ENCODE measurements at regions not wholly inside any gene's neighbourhood (a gene's known extent, or its start where the extent isn't known, plus 50 kb on each side); places are given as distances from the start of the nearest gene placed in this dataset.

DNA sequence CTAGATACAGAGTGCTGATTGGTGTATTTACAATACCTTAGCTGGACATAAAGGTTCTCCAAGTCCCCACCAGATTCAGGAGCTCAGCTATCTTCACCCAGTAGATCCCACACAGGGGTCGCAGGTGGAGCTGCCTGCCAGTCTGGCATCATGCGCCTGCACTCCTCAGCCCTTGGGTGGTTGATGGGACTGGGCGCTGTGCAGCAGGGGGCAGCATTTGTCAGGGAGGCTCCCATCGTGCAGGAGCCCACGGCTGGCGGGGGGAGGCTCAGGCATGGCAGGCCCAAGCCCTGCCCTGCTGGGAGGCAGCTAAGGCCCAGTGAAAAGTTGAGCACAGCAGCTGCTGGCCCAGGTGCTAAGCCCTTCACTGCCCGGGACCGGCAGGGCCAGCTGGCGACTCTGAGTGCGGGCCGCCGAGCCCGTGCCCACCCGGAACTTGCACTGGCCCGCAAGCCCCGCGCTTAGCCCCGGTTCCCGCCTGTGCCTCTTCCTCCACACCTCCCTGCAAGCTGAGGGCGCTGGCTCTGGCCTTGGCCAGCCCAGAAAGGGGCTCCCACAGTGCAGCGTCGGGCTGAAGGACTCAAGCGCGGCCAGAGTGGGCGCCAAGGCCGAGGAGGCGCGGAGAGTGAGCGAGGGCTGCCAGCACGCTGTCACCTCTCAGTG, 314.1 kb upstream of the ATP10B start:
- Histone ChIP-seq H3K4me3 (no peak overlapping the region), H3K36me3 (no peaks in the 10 kb centered on the region), H3K4me1 (no peaks in the 10 kb centered on the region), H3K27me3 (no peaks in the 10 kb centered on the region), H3K9me3 (no peaks in the 10 kb centered on the region), H3K27ac (no peak overlapping the region)
- DNase-seq (no peak), ATAC-seq (no peak)
- intact Hi-C loops (cut with DNase I; ENCODE audit: low total_unique reads) (no loop called here), in situ Hi-C loops (cut with MboI; ENCODE audit: low sequenced_read_pairs in 4 of 4) (no loop called here)
- TF ChIP-seq, protein P1, sequence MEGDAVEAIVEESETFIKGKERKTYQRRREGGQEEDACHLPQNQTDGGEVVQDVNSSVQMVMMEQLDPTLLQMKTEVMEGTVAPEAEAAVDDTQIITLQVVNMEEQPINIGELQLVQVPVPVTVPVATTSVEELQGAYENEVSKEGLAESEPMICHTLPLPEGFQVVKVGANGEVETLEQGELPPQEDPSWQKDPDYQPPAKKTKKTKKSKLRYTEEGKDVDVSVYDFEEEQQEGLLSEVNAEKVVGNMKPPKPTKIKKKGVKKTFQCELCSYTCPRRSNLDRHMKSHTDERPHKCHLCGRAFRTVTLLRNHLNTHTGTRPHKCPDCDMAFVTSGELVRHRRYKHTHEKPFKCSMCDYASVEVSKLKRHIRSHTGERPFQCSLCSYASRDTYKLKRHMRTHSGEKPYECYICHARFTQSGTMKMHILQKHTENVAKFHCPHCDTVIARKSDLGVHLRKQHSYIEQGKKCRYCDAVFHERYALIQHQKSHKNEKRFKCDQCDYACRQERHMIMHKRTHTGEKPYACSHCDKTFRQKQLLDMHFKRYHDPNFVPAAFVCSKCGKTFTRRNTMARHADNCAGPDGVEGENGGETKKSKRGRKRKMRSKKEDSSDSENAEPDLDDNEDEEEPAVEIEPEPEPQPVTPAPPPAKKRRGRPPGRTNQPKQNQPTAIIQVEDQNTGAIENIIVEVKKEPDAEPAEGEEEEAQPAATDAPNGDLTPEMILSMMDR (IDR thresholded peaks at IDR 0.05 in 4 of 5, conservative IDR thresholded peaks at IDR 0.05 in 1 of 5): no peak
- no peak for TF ChIP-seq POLR2A (IDR thresholded peaks at IDR 0.05)

DNA sequence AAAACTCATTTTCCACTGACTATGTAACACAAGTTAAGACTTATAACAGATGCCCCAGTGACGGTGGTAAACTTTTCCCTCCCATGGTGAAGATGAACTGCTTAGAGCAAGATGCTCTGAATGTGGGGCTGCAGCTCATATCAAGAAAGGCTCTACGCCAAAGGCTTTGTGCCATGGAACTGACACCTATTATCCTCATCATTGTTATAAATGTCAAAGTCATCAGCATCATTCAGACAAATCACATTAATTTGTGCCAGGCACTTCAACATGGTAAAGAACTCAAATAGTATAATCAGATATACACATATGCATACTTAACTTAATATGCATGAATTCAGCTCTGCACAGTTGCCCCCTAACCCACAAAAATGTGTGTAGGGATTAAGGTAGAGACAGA, 305.9 kb upstream of the ATP10B start:
- H3K4me1 ChIP-seq: no peaks in the 10 kb centered on the region
- no peaks in the 10 kb centered on the region for H3K36me3 ChIP-seq
- H3K9me3 ChIP-seq: no peaks in the 10 kb centered on the region
- no peak for TF ChIP-seq POLR2A (IDR thresholded peaks at IDR 0.05)
- TF ChIP-seq, protein P1 (IDR thresholded peaks at IDR 0.05 in 4 of 5, conservative IDR thresholded peaks at IDR 0.05 in 1 of 5): no peak
- no peak overlapping the region for H3K27ac ChIP-seq
- no peaks in the 10 kb centered on the region for H3K27me3 ChIP-seq
- in situ Hi-C loops (cut with MboI; ENCODE audit: low sequenced_read_pairs in 4 of 4): no loop called here
- intact Hi-C loops (cut with DNase I; ENCODE audit: low total_unique reads): no loop called here
- H3K4me3 ChIP-seq: no peak overlapping the region
- no peak for DNase-seq
- no peak for ATAC-seq

DNA sequence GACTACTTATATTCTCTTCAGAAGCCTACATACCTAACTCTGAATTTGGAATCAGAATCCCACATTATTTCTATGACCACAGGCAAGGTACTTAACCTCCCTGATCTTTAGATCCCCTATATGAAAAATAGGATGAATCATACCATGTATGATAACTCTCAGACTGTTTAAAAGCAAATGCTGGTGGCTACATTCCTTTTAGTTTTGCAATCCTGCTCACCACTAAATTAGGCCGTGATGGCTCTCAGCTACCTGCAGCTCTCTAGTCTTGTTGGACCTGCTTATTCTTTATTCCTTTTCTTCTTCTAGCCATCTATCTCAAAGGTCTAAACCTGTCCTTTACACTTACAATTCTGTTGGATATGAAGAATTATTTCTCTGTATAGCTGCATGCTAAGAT, 303.4 kb upstream of the ATP10B start:
- no peak overlapping the region for H3K27ac ChIP-seq
- no peak overlapping the region for H3K4me3 ChIP-seq
- TF ChIP-seq, protein P1 (IDR thresholded peaks at IDR 0.05 in 4 of 5, conservative IDR thresholded peaks at IDR 0.05 in 1 of 5): no peak
- TF ChIP-seq POLR2A (IDR thresholded peaks at IDR 0.05): no peak
- intact Hi-C loops (cut with DNase I; ENCODE audit: low total_unique reads) (no loop called here), in situ Hi-C loops (cut with MboI; ENCODE audit: low sequenced_read_pairs in 4 of 4) (no loop called here)
- H3K9me3 ChIP-seq: no peaks in the 10 kb centered on the region
- H3K27me3 ChIP-seq: no peaks in the 10 kb centered on the region
- ATAC-seq: no peak
- no peaks in the 10 kb centered on the region for H3K36me3 ChIP-seq
- DNase-seq: no peak
- no peaks in the 10 kb centered on the region for H3K4me1 ChIP-seq

DNA sequence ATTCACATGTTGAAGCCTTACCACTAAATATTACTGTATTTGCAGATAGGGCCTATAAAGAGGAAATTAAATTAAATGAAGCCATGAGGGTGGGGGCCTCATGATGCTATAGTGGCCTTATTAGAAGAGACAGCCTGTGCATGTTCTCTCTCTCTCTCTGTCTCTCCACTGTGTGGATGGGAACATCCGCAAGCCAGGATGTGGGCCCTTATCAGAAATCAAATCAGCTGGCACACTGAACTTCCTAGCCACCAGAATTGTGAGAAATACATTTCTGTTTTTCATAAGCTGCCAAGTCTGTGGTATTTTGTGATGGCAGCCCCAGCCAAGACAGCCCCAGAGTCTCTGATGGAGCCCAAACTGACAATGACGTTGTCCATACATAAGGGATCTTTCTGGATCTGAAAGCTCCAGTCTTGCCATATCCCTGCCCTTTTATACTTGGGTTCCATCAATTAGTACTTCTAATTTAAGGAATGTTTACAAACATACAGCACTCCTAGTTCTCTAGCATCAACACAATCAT, 300.5 kb upstream of the ATP10B start:
- H3K27ac ChIP-seq: no peak overlapping the region
- no peak overlapping the region for H3K4me3 ChIP-seq
- ATAC-seq (no peak), DNase-seq (no peak)
- no peaks in the 10 kb centered on the region for H3K27me3 ChIP-seq
- in situ Hi-C loops (cut with MboI; ENCODE audit: low sequenced_read_pairs in 4 of 4): no loop called here
- intact Hi-C loops (cut with DNase I; ENCODE audit: low total_unique reads): no loop called here
- H3K9me3 ChIP-seq: no peaks in the 10 kb centered on the region
- H3K4me1 ChIP-seq: no peaks in the 10 kb centered on the region
- H3K36me3 ChIP-seq: no peaks in the 10 kb centered on the region
- TF ChIP-seq POLR2A (IDR thresholded peaks at IDR 0.05): no peak
- TF ChIP-seq, protein P1 (IDR thresholded peaks at IDR 0.05 in 4 of 5, conservative IDR thresholded peaks at IDR 0.05 in 1 of 5): no peak
